Hypothalamus (tissue), 51 donors: ENCODE measurements at regions not wholly inside any gene's neighbourhood (a gene's known extent, or its start where the extent isn't known, plus 50 kb on each side); places are given as distances from the start of the nearest gene placed in this dataset.

Experiments
- DNase-seq, 51 donors: peaks; one replicate each; lab custom pipeline; 2025; lab: John Stamatoyannopoulos, UW

DNA sequence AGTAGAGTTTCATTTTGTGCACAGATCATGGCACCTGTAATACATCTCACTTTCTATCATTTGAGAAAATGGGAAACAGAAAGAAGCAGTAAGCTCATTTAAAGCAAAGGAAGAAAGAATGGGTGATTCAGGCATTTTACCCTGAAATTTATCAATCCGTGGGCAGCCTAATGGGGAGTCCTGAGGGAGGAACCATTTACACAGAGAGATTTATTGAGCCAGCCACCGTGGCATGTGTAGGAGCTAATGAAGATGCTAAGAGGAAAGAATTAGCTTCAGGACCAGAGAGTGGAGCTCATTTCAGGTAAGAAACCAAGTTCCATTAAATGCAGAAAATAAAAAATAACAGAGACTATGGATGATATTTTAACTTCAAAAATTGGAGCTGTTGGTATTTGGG lies 443.4 kb upstream of the COBL start:
- DNase-seq = no peak

DNA sequence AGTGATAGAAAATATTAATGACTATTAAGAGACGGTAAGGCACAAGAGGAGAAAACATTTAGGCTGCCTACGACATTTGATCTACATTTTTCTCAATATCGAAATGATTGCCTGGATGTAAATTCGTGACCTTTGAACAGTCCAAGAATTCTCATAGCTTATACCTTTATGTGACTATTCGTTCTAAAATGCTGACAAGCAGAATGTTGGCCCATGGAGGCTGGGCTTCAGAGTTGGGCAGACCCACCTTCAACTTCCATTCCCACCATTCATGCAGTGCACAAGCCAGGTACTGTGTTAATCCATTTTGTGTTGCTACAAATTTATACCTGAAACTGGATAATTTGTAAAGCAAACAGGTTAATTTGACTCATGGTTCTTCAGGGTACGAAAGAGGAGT lies 441.4 kb upstream of the COBL start:
- no peak for DNase-seq

DNA sequence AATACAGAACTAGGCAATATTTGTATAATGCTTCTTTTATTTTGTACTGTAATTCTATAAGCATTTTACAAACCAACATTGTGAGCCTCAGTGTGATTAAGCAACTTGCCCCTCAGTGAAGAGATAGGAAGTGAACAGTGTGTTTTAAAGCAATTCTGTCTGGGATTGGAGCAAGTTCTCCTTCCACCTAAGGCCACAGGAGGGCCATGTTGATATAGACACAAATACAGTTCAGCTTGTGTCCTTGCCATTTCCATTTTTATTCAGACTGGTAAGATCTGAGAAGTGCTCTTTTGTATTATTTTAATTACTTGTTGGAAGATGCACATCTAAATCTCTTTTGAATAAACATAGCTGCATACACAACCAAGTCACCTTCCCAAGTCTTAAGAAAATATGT lies 416.3 kb upstream of the COBL start:
- DNase-seq = peak in 2 of 51 donors; percentile 4 to 22

DNA sequence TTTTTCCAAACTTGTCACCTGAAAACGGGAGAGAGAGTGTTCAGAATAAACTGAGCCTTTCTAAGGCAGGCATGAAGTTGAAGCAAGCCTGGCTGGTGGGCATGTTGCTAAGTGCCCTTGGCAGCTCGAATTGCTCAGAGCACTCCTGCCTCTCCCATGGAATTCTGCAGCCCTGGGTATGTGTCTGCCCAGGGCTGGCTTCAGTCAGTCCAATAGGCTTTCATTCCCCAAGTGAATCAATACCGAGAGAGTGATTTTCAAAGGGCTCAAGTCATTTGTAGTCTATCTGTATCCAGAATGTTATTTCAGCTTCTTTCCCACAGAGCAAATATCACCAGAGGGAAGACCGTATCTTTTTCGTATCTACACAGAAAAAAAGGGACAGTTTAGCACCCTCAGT lies 415.5 kb upstream of the COBL start:
- peak in 23 of 51 donors; percentile 2 to 63 (median 24) for DNase-seq

DNA sequence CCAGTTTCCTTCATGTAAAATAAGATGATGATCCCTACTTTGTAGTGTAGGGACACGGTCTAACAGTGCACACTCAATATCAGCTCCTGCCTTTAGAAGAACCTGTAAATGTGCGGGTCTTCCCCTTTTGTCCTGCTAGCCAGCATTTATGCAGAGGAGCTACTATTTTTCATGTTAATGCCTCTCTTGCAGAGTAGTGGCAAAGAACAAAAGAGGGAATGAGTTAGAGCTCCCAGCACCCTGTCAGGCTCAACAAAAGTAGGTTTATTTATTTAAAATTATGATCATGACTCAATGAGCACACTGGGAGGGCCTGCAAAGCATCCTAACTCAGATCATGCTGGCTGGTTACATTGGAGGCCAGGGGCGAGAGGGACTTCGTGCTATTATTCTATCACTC lies 414.5 kb upstream of the COBL start:
- DNase-seq = peak in 1 of 51 donors; percentile 5

DNA sequence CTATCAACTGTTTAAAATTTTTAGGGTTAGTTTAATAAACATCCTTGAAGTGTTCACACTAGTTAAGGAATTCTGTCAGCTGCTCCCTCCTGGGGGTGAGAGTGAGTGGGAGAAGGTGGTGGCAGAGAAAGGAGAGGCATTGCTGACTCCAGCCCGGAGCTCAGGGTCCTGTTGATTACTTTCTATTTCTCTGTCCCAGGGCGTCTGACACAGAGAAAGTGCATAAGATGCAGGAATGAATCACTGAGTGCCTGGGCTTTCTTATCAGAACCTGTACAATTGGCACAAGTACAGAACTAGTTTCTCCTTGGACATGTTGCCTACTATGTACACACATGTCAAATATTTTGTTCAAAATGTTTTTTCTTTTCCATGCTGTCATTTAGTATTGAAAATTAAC lies 410.8 kb upstream of the COBL start:
- DNase-seq = no peak

DNA sequence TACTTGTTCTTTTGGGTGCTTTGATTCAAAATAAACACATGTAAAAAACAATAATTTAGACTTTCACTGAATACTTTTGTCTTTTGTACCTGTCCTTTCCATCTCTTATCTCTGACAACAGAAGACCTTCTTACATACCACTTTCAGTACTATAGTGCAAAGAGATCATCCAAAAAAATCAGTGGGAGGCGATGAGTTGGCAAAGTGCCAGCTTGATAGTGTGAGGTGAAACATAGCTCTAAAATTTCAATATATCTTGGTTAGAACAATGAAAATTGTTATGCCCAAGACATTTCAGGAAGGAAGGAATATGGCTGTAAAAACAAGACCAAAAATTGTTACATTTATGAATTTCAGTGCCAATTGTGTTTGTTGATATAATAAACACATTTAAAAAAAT lies 390.2 kb upstream of the COBL start:
- DNase-seq = peak in 2 of 51 donors; percentile 4 to 15

DNA sequence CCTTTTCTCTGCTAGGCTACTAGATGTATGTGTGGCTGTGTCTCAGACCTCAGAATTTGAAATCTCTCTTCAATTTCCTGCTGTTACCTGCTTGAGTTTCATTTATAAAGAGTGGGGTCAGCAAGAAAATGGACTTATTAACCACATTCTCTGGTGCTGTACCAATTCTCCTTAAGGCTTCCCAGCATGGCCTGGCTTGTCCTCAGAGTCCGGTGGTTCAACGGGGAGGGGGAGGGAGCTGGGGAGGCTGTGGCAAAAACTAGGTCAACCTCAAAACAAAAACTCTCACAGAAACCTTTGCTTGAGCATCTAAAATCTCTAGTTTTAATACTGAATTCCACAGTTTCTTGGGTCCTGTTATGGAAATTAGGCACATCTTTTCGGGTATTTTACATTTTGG lies 389.1 kb upstream of the COBL start:
- peak in 21 of 51 donors; percentile 2 to 47 (median 16) for DNase-seq

DNA sequence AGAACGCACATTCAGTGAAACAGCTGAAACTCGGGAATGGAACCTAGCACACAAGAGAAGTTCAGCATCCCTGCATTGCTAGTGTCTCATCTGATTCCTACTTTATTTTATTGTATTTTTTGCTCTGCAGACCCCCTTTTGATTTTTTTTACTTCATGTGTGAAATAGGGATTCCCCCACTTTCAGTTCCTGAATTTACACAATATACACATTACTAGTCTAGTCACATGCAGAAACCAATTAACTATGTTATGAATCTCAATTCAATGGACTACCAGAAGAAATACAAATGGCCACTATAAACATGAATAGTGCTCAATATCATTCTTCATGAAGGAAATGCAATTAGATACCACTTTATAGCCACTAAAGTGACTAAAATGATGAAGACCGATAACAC lies 386.1 kb upstream of the COBL start:
- DNase-seq = no peak

DNA sequence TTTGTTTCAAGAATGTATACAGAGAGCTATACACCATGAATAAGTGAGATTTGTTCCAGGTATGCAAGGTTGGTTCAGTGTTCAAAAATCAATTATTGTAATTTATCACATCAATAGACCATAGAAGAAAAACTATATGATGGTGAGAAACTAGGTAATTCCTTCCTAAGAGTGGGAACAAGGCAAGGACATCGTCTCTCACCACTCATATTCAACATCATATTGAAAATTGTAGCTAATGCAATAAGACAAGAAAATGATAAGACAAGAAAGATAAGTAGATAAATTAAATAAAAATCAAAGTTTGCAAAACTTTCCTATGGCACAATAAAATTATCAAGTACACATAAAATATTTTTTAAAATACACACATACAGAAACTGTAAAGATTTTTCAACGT lies 385.3 kb upstream of the COBL start:
- DNase-seq = no peak

DNA sequence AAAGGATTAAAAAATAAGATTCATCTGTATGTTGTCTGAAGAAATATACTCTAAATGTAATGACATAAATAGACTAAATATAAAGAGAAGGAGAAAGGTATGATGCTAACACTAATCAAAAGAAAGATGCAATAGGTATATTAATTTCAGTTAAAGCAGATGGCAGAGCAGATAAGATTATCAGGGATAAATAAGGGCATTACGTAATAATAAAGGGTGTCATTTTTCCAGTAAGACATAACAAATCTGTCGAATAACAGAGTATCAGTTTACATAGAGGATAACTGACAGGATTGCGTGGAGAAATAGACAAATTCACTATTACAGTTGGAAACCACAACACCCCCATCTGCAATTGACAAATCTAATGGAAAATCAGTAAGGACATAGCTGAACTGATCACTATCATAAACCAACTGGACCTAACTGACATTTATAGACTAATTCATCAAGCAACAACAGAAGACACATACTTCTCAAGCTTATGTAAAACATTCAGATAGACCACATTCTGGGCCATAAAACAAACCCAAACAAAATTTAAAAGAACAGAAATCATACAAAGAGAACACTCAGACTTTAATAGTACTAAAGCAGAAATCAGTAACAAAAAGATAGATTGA lies 384.1 kb upstream of the COBL start:
- DNase-seq = no peak

DNA sequence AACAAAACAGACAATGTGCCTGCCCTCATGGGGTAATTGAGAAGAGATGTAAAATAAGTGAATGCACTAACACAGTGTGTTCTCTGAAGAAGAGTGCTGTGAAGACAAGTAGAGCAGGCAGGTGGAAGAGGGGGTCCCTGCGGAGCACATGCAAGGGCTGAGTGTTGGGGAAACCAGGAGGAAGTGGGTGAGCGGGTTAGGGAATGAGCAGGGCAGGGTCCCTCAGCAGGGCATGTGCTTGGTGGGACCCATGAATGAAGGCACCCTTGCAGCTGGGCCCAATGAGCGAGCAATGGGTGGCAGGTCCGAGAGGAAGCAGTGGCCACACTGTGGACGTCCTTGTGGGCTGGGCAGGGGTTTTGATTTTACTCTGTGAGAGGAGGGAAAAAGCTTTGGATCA lies 376.6 kb upstream of the COBL start:
- no peak for DNase-seq

DNA sequence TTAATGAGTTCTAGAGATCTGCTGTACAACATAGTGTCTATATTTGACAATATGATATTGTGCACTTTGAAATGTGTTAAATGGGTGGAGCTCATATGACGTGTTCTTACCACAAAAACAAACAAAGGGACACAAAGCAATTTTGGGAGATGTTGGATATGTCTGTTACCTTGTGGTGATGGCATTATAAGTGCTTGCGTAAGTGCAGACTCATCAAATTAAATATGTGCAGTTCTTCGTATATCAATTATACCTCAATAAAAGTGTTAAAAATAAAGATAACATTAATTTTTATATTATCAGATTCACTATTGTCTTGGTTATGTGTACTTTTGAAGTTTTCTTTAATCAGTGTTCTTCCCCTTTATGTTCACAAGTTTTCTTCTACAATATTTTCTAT lies 372.9 kb upstream of the COBL start:
- no peak for DNase-seq

DNA sequence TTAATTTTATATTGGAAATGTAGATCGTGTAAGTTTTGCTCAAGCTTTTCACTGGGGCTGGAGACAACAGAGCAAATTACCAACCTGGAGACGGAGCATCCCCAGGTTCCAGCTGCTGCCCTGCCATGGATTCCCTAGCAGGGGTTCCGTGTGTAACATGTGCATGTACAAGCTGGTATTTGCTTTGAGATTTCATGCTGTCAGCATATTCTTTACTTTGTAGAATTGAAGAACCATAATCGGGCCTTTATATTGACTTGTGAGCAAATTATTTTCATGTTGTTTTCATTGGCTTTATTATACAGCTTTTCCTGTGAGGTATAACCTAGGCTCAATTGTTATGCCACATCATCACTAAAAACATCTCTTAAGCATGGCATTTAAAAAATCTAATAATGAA lies 369.2 kb upstream of the COBL start:
- no peak for DNase-seq

DNA sequence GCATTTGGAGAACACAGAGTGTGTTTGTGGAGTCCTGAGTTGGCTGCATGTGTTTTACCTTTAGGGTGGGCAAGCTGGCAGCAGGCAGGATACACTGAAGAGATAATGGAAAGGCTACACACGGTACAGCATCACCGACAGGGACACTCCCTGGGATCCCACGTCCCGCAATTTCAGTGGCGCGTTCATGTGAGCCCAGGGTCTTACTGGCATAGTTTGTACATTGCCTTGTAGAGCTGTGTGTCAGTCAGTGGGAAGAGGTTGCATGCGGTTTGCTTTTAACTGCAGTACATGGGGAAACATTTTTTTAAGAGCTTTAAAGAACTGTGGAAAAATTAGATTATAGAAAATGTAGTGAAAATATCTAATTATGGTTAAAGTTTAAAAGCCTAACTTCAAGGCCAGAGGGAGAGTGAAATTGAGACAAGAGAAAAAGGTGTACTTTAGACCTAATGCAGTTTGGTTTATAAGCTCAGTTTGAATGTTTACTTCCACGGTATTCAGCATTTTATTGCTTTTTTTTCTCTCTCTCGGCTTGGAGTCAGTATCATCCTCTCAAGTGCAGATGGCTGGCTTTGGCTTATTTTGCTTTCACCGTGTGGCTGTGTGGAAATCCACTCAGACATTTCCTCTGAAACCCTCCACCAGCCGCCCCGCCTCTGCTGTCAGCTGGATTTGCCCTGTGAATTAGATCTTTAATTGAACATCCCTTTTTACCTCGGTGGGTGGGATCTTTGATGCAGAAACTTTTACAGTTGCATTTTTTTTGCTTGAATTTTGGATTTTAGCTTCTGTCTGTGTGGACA lies 364.2 kb upstream of the COBL start:
- DNase-seq = no peak

DNA sequence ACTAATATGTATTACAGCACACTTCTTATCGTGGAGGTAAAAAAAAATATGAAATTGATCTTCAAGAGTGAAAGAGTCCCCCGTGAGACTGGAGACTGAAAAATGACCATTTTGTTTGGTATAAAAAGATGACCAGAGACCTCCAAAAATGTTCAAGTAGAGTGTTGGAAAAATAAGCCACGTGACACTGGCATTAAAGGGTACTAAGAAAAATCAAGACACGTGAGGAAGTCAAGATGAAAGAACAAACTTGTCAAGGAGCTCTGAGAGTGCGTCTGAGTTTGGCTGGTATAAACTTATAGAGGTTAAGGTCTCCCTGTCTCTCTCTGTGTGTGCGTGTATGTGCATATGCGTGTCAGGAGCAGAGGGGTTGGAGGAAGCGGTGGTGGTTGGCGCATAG lies 362.7 kb upstream of the COBL start:
- DNase-seq = no peak

DNA sequence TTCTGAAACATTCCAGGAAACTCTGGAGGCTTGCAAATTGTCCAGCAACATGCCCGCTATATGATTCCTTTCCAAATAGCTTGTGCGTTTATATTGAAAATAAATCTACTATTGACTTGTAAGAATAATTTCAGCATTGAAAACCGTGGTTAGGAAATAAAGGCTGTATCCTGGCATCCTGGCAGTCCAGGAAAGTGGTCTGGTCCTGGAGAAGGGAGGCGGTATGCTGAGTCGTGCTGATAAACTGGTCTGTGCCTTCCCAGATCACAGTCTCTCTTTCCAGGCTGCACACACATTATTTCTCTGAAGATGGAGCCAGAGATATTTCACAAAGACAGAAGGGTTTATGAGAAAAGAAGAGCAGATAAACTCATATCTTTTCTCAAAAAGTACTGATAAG lies 350.1 kb upstream of the COBL start:
- DNase-seq = peak in 1 of 51 donors; percentile 34

DNA sequence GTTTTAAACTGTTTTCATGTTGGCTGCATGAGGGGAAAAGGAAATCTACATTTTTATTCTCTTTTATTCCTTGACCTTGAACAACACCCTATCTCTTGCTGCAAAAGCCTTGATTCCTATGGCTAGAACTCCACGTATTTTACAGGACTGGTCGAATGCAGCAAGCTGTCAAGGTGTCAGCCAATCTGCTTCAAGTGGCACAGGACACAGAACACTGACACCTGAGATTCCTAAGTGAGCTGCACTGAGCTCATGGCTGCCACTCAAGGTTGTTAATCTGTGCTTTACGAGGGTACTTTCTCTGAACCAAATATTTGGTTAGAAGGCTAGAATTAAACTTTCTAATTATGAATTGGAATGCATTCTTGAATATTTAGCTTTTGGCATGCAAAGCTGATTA lies 349.7 kb upstream of the COBL start:
- DNase-seq = no peak

DNA sequence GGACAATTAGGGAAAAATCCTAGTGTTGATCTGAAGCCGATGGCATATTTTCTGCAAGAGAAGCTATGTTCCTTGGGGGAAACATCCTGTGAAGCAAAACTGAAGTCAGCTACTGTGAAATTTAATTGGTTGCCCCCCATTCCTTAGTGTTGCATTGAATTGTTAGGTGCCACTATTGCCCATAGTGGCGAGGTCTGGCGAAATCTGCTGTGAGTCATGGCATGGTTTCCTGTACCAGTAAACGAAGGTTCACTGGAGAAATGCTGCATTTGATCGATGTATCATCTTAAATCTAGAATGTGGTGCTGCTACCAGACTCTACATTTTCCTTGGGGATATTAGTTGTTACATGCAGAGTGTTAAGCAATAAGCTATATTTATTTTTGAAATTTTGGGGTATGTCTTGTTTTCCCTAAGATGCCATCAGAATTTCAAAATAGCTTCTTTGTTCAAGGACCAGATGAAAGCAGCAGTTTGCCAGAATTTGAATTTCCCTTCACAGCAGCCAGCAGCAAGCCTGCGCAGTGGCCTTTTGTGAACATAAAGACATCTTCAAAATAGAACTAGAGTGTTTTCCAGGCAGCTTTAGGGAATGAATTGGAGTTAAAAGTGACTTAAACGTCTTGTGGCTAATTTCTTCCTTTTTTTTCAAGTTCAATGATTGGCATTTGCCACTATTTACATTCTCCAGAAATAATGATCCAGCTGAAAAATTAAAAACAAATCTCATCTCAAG lies 348.6 kb upstream of the COBL start:
- peak in 9 of 51 donors; percentile 4 to 30 (median 14) for DNase-seq

DNA sequence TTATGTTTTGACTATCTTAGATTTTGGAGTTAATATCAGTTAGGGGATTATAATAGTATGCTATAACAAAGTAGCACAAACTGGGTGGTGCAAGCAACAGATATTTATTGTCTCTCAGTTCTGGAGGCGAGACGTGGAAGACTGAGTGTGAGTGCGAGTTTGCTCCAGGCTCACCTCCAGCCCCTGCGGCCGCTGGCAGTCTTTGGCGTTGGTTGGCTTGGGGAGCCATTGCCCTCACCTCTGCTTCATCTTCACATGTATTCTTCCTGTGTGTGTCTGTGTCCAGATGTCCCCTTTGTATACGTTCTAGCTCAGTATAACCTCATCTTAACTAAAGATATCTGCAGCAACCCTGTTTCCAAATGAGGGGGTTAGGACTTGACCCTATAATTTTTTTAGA lies 343.9 kb upstream of the COBL start:
- DNase-seq = no peak

DNA sequence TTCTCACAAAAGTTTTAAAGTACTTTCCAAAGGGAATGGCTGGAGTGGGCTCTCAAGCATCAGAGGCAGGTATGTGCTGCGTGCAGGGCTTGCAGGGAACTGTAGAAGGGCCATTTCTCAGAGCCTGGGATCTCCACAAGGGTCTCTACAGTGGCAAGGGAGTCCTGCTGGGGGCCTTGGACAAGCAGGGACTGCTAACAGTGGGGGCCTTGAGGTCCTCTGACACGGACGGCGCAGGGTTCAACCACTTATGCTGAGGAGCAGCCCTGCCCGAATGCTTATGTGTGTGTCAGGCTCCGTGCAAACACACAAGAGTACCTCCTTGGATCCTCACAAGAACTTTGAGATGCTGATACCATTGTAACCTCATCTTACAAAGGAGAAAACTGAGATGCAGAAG lies 342.1 kb upstream of the COBL start:
- no peak for DNase-seq

DNA sequence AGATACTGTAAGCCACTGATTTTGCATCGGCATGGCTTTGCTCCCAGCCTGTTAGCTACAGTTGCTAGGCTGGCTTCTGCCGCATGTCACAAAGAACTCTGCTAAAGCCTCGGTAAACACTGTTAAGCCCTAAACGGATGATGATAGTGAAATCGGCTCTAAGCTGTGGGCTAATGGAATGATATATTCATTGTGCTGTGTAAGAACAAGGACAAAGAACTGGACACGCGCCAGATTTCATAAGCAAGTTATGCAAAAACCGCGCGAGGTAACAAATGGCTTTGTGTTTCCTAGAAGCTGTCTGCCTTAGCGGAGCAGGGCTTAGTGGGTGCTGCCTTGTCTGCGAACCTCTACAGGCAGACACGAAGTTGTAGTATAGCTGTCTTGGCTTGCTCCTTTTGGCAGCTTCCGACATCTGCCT lies 331.3 kb upstream of the COBL start:
- DNase-seq = peak in 31 of 51 donors; percentile 5 to 86 (median 31)
